Panc1 (cell line): ENCODE measurements at regions not wholly inside any gene's neighbourhood (a gene's known extent, or its start where the extent isn't known, plus 50 kb on each side); places are given as distances from the start of the nearest gene placed in this dataset.

Experiments
- POLR2AphosphoS5 ChIP-seq: IDR thresholded peaks from 2 replicates; pipeline ENCODE4 v1.6.1; 2012; ENCODE audit warnings: mild to moderate bottlenecking, low read depth, low read length, moderate library complexity
- SIN3A ChIP-seq: IDR thresholded peaks from 2 replicates; pipeline ENCODE4 v1.6.1; 2012; ENCODE audit warnings: low read depth, mild to moderate bottlenecking, low read length, moderate library complexity, borderline replicate concordance; ENCODE audit not compliant: insufficient read depth
- TCF7L2 ChIP-seq: IDR thresholded peaks from 2 replicates; pipeline ENCODE4 v1.6.1; 2011; ENCODE audit warnings: mild to moderate bottlenecking, low read depth, low read length, inconsistent platforms
- TF ChIP-seq, protein P1 (sequence below): fragments of 450-650 bp; IDR thresholded peaks from 2 replicates; pipeline ENCODE4 v1.5.1; 2017; ENCODE audit warnings: mild to moderate bottlenecking
- TF ChIP-seq, protein P2 (sequence below), 2 experiments: IDR thresholded peaks; 2 replicates each; pipeline ENCODE4 v1.6.1; 2011 to 2012; ENCODE audit warnings: low read depth in 2 of 2, control low read depth in 1 of 2, low read length in 1 of 2, mild to moderate bottlenecking in 1 of 2, moderate library complexity in 1 of 2; ENCODE audit not compliant: insufficient read depth in 1 of 2

DNA sequence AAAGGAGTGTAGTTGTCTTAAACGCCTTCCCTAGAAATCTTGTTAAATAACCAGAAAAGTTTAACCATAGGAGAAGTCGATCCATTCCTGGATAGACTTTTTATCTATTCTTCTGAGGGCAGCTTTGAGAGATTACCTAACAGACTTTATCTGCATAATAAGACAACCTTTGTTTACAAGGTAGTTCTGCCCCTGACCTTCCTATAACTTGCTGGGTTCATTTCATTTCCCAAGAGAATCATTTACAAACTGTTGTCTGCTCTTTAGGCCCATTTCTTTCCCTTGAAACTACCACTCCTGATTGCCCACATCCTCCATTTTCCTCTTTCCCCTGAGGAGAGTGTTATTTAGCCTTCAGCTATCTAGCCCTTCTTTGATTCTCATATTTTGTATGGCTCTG, 65.9 kb upstream of the VPS13A start:
- TF ChIP-seq, protein P1, sequence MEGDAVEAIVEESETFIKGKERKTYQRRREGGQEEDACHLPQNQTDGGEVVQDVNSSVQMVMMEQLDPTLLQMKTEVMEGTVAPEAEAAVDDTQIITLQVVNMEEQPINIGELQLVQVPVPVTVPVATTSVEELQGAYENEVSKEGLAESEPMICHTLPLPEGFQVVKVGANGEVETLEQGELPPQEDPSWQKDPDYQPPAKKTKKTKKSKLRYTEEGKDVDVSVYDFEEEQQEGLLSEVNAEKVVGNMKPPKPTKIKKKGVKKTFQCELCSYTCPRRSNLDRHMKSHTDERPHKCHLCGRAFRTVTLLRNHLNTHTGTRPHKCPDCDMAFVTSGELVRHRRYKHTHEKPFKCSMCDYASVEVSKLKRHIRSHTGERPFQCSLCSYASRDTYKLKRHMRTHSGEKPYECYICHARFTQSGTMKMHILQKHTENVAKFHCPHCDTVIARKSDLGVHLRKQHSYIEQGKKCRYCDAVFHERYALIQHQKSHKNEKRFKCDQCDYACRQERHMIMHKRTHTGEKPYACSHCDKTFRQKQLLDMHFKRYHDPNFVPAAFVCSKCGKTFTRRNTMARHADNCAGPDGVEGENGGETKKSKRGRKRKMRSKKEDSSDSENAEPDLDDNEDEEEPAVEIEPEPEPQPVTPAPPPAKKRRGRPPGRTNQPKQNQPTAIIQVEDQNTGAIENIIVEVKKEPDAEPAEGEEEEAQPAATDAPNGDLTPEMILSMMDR: no peak
- TF ChIP-seq, protein P2, sequence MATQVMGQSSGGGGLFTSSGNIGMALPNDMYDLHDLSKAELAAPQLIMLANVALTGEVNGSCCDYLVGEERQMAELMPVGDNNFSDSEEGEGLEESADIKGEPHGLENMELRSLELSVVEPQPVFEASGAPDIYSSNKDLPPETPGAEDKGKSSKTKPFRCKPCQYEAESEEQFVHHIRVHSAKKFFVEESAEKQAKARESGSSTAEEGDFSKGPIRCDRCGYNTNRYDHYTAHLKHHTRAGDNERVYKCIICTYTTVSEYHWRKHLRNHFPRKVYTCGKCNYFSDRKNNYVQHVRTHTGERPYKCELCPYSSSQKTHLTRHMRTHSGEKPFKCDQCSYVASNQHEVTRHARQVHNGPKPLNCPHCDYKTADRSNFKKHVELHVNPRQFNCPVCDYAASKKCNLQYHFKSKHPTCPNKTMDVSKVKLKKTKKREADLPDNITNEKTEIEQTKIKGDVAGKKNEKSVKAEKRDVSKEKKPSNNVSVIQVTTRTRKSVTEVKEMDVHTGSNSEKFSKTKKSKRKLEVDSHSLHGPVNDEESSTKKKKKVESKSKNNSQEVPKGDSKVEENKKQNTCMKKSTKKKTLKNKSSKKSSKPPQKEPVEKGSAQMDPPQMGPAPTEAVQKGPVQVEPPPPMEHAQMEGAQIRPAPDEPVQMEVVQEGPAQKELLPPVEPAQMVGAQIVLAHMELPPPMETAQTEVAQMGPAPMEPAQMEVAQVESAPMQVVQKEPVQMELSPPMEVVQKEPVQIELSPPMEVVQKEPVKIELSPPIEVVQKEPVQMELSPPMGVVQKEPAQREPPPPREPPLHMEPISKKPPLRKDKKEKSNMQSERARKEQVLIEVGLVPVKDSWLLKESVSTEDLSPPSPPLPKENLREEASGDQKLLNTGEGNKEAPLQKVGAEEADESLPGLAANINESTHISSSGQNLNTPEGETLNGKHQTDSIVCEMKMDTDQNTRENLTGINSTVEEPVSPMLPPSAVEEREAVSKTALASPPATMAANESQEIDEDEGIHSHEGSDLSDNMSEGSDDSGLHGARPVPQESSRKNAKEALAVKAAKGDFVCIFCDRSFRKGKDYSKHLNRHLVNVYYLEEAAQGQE (IDR thresholded peaks at IDR 0.05; ENCODE audit: insufficient read depth in 1 of 2, low read depth in 2 of 2, low read length in 1 of 2): no peak
- TF ChIP-seq POLR2AphosphoS5 (no peak), TCF7L2 (no peak), SIN3A (no peak)
